ENCODE measurements at regions not wholly inside any gene's neighbourhood (a gene's known extent, or its start where the extent isn't known, plus 50 kb on each side); places are given as distances from the start of the nearest gene placed in this dataset.

DNA sequence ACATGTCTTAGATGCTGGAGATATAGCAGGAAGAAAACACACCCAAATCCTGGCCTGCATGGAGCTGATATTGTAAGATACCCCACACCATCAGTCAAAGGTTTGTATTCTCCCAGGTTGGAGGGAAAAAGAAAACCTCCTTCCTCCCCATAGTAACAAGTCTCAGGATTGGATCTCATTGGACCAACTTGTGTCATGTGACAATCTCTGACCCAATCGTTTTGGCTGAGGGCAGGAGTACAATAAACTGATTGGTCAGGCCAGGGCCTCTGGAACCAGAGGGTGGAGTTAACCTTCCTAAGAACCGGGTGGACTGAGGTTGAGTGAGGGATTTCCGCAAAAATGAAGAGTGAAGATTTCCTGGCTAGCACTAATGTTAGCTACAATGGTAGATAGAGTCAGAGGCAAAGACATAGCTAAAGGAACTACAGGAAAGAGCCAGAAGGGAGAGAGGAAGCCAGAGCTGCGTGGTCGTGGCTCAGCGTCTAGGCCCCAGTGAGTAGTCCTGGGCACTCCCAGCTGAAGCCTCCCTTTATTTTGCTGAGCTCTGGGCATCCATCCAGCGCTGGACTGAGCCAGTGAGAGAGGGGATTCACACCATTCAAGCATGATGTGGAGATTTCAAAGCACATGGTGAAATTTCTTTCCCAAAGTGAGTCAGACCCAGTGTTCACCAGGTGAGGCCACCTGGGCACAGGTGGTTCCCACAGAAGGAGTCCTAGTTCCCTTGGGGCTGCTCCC is 219.9 kb downstream of the AACS start:
- no peaks in the 10 kb centered on the region for H3K36me3 Mint-ChIP-seq (ENCODE audit: insufficient read depth)
- H3K9me3 Mint-ChIP-seq: peaks cover 10% of the 10 kb centered on the region
- ATAC-seq (replicated peaks; ENCODE audit: extremely low read depth, poor library complexity, severe bottlenecking) (no peak), DNase-seq (ENCODE audit: low spot score in 2 of 2) (no peak)
- no peak overlapping the region for H3K4me3 Mint-ChIP-seq
- H3K27ac Mint-ChIP-seq (ENCODE audit: low read depth): no peak overlapping the region
- peaks cover 41% of the 10 kb centered on the region for H3K27me3 Mint-ChIP-seq
- no peaks in the 10 kb centered on the region for H3K4me1 Mint-ChIP-seq

DNA sequence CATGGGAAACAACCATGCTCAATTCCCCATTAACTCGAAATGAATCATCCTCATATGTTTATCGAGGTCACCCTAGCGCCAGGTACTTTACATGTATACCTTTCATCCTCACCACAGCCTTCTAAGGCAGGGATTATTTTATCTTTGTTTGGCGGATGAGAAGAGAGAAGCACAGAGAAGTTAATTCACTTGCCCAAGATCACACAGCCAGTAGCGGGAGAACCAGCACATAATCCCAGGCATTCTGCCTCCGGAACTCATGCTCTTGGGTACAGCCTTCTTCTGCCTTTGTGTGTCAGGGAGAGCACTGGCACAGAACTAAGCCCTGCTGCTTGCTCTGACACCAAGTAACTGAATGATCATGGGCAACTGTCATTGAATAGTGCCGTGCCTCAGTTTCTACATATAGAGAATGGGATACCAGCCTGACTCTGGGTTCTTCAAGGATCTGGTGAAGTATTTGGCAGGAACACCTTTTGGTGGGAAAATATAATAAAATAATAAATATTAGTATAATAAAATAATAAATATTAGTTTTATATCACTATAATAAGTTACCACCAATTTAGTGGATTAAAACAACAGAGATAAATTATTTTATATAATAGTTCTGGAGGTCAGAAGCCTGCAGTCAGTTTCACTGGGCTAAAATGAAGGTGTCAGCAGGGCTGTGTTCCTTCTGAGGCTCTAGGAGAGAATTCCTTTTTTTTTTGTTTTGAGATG is 220.9 kb downstream of the AACS start:
- Mint-ChIP-seq H3K27ac (ENCODE audit: low read depth) (no peak overlapping the region), H3K27me3 (peaks cover 40% of the 10 kb centered on the region), H3K9me3 (peaks cover 10% of the 10 kb centered on the region), H3K4me1 (no peaks in the 10 kb centered on the region), H3K4me3 (no peak overlapping the region), H3K36me3 (ENCODE audit: insufficient read depth) (no peaks in the 10 kb centered on the region)
- no peak for ATAC-seq (replicated peaks; ENCODE audit: extremely low read depth, poor library complexity, severe bottlenecking)
- no peak for DNase-seq (ENCODE audit: low spot score in 2 of 2)

DNA sequence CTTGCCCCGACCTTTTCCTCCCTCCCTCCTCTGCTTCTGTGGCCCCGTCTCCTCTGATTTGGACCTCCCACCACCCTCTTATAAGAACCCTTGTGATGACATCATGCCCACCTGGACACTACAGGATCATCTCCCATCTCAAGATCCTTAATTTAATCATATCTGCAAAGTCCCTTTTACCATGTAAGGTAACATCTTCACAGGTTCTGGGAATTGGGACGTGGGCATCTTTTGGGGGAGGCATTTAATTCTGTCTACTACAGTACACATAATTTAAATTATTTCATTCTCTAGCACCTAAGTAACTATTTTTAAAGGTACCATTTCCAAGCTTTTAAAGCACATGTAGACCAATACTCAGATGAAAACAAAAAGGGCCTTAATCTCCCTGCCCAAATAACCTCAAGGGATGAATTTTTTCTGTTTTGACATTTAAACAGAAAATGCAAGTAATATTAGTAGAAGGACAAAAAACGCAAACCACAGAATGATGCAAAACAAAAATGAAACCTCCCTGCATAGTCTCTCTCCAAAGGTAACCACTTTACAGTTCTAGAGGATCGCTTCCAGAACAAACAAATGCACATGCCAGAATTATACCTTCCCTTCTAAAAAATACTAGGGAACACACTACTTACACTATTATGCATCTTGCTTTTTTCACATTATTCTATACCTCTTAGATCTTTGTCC is 222.1 kb downstream of the AACS start:
- ATAC-seq (replicated peaks; ENCODE audit: extremely low read depth, poor library complexity, severe bottlenecking) (no peak), DNase-seq (ENCODE audit: low spot score in 2 of 2) (no peak)
- Mint-ChIP-seq H3K36me3 (ENCODE audit: insufficient read depth) (no peaks in the 10 kb centered on the region), H3K4me1 (no peaks in the 10 kb centered on the region), H3K9me3 (peaks cover 10% of the 10 kb centered on the region), H3K27me3 (peaks cover 33% of the 10 kb centered on the region), H3K27ac (ENCODE audit: low read depth) (no peak overlapping the region), H3K4me3 (no peak overlapping the region)

DNA sequence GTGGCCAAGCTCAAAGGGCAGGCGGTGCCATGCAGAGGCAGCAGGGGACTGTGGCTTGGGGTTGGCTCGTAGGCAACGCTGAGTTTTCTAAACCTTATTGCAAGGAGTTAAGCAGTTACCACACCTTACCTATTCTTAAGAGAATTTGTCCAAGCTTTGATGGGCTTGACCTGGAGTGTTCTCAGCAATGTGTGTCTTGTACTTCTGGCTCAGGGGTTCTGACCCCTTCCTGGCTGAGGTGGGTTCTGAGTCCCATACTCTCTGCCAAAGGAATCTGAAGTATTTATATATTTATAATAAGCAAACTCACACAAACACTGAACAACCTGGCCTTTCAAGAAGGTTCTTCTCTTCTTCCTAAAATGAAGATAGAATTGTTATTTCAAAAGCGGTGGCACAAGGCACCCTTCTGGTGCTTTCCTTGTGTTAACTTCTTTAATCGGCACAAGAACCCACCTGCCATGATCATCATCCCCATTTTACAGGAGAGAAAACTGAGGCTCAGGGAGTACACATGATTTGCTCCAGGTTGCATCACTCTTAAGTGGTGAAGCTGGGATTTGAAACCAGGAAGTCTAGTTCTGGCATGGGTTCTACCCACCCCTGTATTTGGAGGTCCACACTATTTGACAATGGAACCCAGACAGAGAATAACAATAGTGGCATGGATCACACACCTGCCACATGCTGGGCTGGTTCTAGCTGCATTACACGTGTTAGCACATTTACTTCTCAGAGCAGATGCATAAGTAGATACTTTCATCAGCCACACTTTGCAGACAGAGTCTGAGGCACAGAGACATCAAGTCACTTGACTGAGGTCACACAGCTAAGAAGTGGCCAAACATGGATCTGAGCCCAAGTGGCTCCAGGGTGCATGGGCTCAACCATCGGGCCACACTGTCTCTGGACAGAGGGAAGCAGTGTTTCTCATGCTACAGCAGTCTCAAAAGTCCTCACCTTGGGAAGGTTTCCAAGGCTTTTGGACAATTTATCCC is 224.0 kb downstream of the AACS start:
- Mint-ChIP-seq H3K9me3 (peaks cover 10% of the 10 kb centered on the region), H3K36me3 (ENCODE audit: insufficient read depth) (no peaks in the 10 kb centered on the region), H3K27ac (ENCODE audit: low read depth) (no peak overlapping the region), H3K4me1 (no peaks in the 10 kb centered on the region), H3K27me3 (peaks cover 28% of the 10 kb centered on the region), H3K4me3 (no peak overlapping the region)
- ATAC-seq (replicated peaks; ENCODE audit: extremely low read depth, poor library complexity, severe bottlenecking) (no peak), DNase-seq (ENCODE audit: low spot score in 2 of 2) (no peak)

DNA sequence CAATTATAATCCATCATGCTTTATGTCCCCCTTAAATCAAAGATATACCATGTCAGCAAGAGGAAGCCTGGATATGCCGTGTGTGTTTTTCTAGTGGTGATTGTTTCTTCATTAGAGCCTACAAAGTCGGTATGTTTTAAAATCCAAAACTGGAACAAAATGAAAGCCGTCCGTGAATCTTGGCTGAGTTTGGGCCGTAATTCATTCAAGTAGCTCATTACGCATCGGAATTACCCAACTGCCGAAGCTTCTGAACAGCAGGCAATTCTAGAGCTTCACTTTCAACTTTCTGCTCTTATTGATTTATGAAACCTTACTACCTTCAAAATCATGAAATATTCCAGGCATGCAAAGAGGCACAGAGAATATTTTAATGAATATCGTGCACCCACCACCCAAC is 224.7 kb downstream of the AACS start:
- DNase-seq (ENCODE audit: low spot score in 2 of 2) (no peak), ATAC-seq (replicated peaks; ENCODE audit: extremely low read depth, poor library complexity, severe bottlenecking) (no peak)
- H3K27me3 Mint-ChIP-seq: peaks cover 28% of the 10 kb centered on the region
- peaks cover 8% of the 10 kb centered on the region for H3K9me3 Mint-ChIP-seq
- no peak overlapping the region for H3K4me3 Mint-ChIP-seq
- H3K36me3 Mint-ChIP-seq (ENCODE audit: insufficient read depth): no peaks in the 10 kb centered on the region
- no peaks in the 10 kb centered on the region for H3K4me1 Mint-ChIP-seq
- H3K27ac Mint-ChIP-seq (ENCODE audit: low read depth): no peak overlapping the region

DNA sequence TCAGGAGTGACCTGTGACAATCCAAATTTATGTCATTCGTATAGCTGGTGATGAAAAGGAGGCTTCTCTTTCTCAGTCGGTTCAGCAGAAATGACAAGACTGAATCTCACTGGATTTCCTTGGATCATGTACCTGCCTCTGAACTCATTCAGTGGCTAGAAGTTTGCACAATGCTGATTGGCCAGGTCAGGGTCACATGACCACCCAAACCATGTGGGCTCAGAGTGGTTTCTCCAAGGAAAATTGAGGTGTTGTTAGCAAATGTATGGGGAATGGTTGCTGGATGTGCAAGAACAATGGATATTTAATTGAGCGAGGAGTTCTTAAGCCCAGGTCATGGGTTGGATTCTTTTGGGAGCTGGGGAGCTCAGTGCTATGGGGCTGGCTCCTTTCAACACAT is 227.5 kb downstream of the AACS start:
- ATAC-seq (replicated peaks; ENCODE audit: extremely low read depth, poor library complexity, severe bottlenecking) (no peak), DNase-seq (ENCODE audit: low spot score in 2 of 2) (no peak)
- no peak overlapping the region for H3K4me3 Mint-ChIP-seq
- no peaks in the 10 kb centered on the region for H3K4me1 Mint-ChIP-seq
- H3K9me3 Mint-ChIP-seq: peaks cover 5% of the 10 kb centered on the region
- H3K27ac Mint-ChIP-seq (ENCODE audit: low read depth): no peak overlapping the region
- H3K36me3 Mint-ChIP-seq (ENCODE audit: insufficient read depth): peaks cover 3% of the 10 kb centered on the region
- peaks cover 30% of the 10 kb centered on the region for H3K27me3 Mint-ChIP-seq

DNA sequence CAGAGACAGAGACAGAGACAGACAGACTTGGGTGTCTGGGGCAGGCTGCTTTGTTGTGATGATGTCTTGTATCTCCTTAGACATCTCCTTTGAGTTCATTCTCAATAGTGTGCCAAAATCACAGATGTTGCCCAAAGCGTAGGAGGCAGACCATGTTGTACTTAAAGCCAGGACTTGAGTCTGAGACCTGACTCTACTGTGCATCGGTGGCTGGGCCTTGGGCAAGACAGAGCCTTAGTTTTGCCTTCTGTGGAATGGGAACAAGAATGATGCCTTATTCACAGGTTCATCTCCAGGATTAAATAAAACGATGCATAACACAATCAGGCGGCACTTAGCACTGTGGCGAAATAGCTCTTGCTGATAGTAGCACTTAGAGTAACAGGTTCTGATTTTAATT is 230.3 kb downstream of the AACS start:
- ATAC-seq (replicated peaks; ENCODE audit: extremely low read depth, poor library complexity, severe bottlenecking): no peak
- H3K4me1 Mint-ChIP-seq: no peaks in the 10 kb centered on the region

DNA sequence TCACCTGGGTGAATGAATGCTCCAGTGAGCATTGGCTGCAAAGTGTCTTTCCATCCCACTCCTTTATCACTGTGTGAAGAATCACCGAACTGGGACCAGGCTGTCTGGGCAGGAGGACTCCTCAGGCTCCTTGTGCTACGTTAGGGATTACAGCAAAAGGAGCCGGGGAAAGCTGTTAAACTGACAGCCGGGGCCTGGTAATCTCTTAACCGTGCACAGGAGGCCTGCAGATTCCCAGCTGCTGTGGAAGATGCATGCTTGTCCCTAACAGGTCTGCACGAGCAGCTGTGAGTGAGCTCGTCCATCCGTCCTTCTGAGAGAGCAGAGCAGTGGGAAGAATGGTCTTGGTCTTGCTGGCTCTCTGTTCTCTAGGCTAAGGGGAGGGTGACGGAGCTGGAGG is 231.5 kb downstream of the AACS start:
- H3K4me1 Mint-ChIP-seq: no peaks in the 10 kb centered on the region
- DNase-seq (ENCODE audit: low spot score in 2 of 2) (no peak), ATAC-seq (replicated peaks; ENCODE audit: extremely low read depth, poor library complexity, severe bottlenecking) (no peak)
- H3K36me3 Mint-ChIP-seq (ENCODE audit: insufficient read depth): peaks cover 3% of the 10 kb centered on the region
- peaks cover 33% of the 10 kb centered on the region for H3K27me3 Mint-ChIP-seq
- H3K27ac Mint-ChIP-seq (ENCODE audit: low read depth): no peak overlapping the region
- H3K4me3 Mint-ChIP-seq: no peak overlapping the region
- H3K9me3 Mint-ChIP-seq: no peaks in the 10 kb centered on the region

More for the DNA sequence above, 230.3 kb downstream of the AACS start:
- H3K4me3 Mint-ChIP-seq: no peak overlapping the region
- H3K9me3 Mint-ChIP-seq: no peaks in the 10 kb centered on the region
- peaks cover 3% of the 10 kb centered on the region for H3K36me3 Mint-ChIP-seq (ENCODE audit: insufficient read depth)
- H3K27ac Mint-ChIP-seq (ENCODE audit: low read depth): no peak overlapping the region
- peaks cover 36% of the 10 kb centered on the region for H3K27me3 Mint-ChIP-seq
- DNase-seq (ENCODE audit: low spot score in 2 of 2): no peak

DNA sequence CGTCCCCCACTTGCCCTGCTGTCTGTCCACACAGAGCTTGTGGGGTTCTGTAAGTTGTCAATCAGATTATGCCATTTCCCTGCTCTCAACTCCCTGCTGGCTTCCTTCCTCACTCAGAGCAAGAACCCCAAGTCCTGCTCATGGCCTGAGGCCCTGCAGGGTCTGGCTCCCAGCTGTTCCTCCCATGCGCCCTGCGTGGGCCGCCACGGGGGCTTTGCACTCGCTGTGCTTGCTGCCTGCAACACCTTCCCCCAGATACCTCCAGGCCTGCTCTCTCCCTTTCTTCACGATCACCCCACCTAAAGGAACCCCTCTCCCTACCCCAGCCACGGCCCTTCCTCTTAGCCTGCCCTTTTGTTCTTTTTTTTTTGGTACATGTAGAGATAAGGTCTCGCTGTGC is 234.6 kb downstream of the AACS start:
- H3K36me3 Mint-ChIP-seq (ENCODE audit: insufficient read depth): peaks cover 4% of the 10 kb centered on the region
- H3K27ac Mint-ChIP-seq (ENCODE audit: low read depth): no peak overlapping the region
- ATAC-seq (replicated peaks; ENCODE audit: extremely low read depth, poor library complexity, severe bottlenecking) (no peak), DNase-seq (ENCODE audit: low spot score in 2 of 2) (no peak)
- no peaks in the 10 kb centered on the region for H3K9me3 Mint-ChIP-seq
- H3K27me3 Mint-ChIP-seq: peaks cover 33% of the 10 kb centered on the region
- no peaks in the 10 kb centered on the region for H3K4me1 Mint-ChIP-seq
- H3K4me3 Mint-ChIP-seq: no peak overlapping the region

DNA sequence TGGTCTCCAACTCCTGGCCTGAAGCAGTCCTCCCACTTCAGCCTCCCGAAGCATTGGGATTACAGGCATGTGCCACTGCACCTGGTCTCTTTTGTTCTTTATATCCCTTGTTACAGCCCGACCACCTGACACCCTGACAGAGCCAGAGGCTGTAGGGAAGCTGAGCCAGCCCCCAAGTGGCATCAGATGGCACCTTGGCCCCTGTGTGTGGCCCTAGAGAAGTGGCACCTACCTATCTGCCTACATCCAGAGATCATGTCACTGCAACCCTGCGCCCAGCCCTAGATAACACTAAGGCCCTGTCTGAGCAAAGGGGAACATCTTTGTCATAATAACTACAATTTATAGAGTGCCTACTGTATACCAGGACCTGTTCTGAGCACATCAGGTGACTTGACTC is 235.0 kb downstream of the AACS start:
- peaks cover 33% of the 10 kb centered on the region for H3K27me3 Mint-ChIP-seq
- peaks cover 4% of the 10 kb centered on the region for H3K36me3 Mint-ChIP-seq (ENCODE audit: insufficient read depth)
- H3K4me3 Mint-ChIP-seq: no peak overlapping the region
- no peaks in the 10 kb centered on the region for H3K4me1 Mint-ChIP-seq
- H3K27ac Mint-ChIP-seq (ENCODE audit: low read depth): no peak overlapping the region
- no peaks in the 10 kb centered on the region for H3K9me3 Mint-ChIP-seq
- no peak for DNase-seq (ENCODE audit: low spot score in 2 of 2)
- no peak for ATAC-seq (replicated peaks; ENCODE audit: extremely low read depth, poor library complexity, severe bottlenecking)

DNA sequence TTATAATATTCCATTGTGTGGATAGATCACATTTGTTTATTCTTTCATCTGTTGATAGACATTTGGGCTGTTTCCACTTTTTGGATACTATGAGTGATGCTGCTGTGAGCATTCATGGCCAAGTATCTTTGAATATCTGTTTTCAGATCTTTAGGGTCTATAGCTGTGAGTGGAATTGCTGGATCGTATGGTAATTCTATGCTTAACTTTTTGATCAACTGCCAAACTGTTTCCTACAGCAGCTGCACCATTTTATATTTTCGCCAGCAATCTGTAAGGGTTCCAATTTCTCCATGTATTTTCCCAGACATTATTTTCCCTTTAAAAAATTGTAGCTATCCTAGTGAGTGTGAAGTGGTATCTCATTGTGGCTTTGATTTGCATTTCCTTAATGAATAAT is 238.1 kb downstream of the AACS start:
- ATAC-seq (replicated peaks; ENCODE audit: extremely low read depth, poor library complexity, severe bottlenecking): no peak
- DNase-seq (ENCODE audit: low spot score in 2 of 2): no peak
- Mint-ChIP-seq H3K36me3 (ENCODE audit: insufficient read depth) (peaks cover 1% of the 10 kb centered on the region), H3K4me1 (no peaks in the 10 kb centered on the region), H3K4me3 (no peak overlapping the region), H3K27me3 (peaks cover 20% of the 10 kb centered on the region), H3K9me3 (peaks cover 9% of the 10 kb centered on the region), H3K27ac (ENCODE audit: low read depth) (no peak overlapping the region)

DNA sequence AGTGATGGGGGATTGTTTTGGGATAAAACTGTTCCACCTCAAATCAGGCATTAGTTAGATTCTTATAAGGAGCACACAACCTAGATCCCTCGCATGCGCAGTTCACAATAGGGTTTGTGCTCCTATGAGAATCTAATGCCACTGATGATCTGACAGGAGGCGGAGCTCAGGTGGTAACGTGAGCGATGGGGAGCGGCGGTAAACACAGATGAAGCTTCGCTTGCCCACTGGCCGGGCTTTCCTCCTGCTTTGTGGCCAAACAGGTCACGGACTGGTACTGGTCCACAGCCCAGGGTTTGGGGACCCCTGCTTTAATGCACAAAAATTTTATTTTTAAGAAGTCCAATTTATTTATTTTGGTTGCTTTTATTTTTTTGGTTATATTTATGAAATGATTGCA is 238.8 kb downstream of the AACS start:
- peaks cover 17% of the 10 kb centered on the region for H3K27me3 Mint-ChIP-seq
- H3K36me3 Mint-ChIP-seq (ENCODE audit: insufficient read depth): peaks cover 1% of the 10 kb centered on the region
- DNase-seq (ENCODE audit: low spot score in 2 of 2) (no peak), ATAC-seq (replicated peaks; ENCODE audit: extremely low read depth, poor library complexity, severe bottlenecking) (no peak)
- H3K4me3 Mint-ChIP-seq: no peak overlapping the region
- peaks cover 10% of the 10 kb centered on the region for H3K9me3 Mint-ChIP-seq
- H3K4me1 Mint-ChIP-seq: no peaks in the 10 kb centered on the region
- no peak overlapping the region for H3K27ac Mint-ChIP-seq (ENCODE audit: low read depth)
